Fibroblast of lung (primary cell): ENCODE measurements at regions not wholly inside any gene's neighbourhood (a gene's known extent, or its start where the extent isn't known, plus 50 kb on each side); places are given as distances from the start of the nearest gene placed in this dataset.

Experiments
- DNase-seq, 2 donors: peaks; one replicate each; pipeline versions ENCODE4 v3.0.0 to v3.0.0-alpha.2; 2010; ENCODE audit warnings: low read depth in 2 of 2
- H2AFZ ChIP-seq: 2 replicates; pipeline ENCODE4 v1.5.1; 2012; ENCODE audit warnings: low read length, control low read depth, inconsistent platforms
- H3K27ac ChIP-seq: 2 replicates; pipeline ENCODE4 v1.5.1; 2011; ENCODE audit warnings: low read length, control low read depth; ENCODE audit not compliant: insufficient read depth
- H3K27me3 ChIP-seq: 2 replicates; pipeline ENCODE4 v1.5.1; 2011; ENCODE audit warnings: mild to moderate bottlenecking, low read length; ENCODE audit not compliant: control insufficient read depth, insufficient read depth
- H3K36me3 ChIP-seq: 2 replicates; pipeline ENCODE4 v1.5.1; 2011; ENCODE audit warnings: low read length; ENCODE audit not compliant: control insufficient read depth, insufficient read depth
- H3K4me1 ChIP-seq: 2 replicates; pipeline ENCODE4 v1.5.1; 2011; ENCODE audit warnings: low read length; ENCODE audit not compliant: control insufficient read depth, insufficient read depth; ENCODE audit errors: extremely low read depth
- H3K4me2 ChIP-seq: 2 replicates; pipeline ENCODE4 v1.5.1; 2011; ENCODE audit warnings: low read length, control low read depth; ENCODE audit not compliant: insufficient read depth; ENCODE audit errors: extremely low read depth
- H3K4me3 ChIP-seq, 4 experiments: fragments of 200-600 bp in 1 of 4; sonication (generic) in 1 of 4; replicated peaks in 1 of 4; 2 replicates each; pipeline ENCODE4 v1.5.1; 2011 to 2016; ENCODE audit warnings: low read length in 4 of 4, low read depth in 3 of 4, mild to moderate bottlenecking in 3 of 4, control low read depth in 2 of 4, inconsistent platforms in 1 of 4, mixed read lengths in 1 of 4; ENCODE audit not compliant: insufficient read depth in 1 of 4; ENCODE audit errors: control extremely low read depth in 1 of 4
- H3K79me2 ChIP-seq: 2 replicates; pipeline ENCODE4 v1.5.1; 2012; ENCODE audit warnings: mild to moderate bottlenecking, low read length, inconsistent platforms; ENCODE audit not compliant: control insufficient read depth, insufficient read depth
- H3K9ac ChIP-seq: 2 replicates; pipeline ENCODE4 v1.5.1; 2011; ENCODE audit warnings: mild to moderate bottlenecking, low read length, control low read depth; ENCODE audit not compliant: insufficient read depth
- H3K9me3 ChIP-seq: 2 replicates; pipeline ENCODE4 v1.5.1; 2012; ENCODE audit warnings: low read depth, low read length; ENCODE audit not compliant: control insufficient read depth, insufficient read depth
- H4K20me1 ChIP-seq: 2 replicates; pipeline ENCODE4 v1.5.1; 2011; ENCODE audit warnings: low read length; ENCODE audit not compliant: control insufficient read depth, insufficient read depth; ENCODE audit errors: extremely low read depth
- EZH2 ChIP-seq: IDR thresholded peaks from 2 replicates; pipeline ENCODE4 v1.5.1; 2012; ENCODE audit warnings: low read length, control low read depth, mild to moderate bottlenecking; ENCODE audit errors: missing control alignments
- TF ChIP-seq, protein P1 (sequence below), 2 donors: IDR thresholded peaks in 1 of 2; conservative IDR thresholded peaks in 1 of 2; 1 replicate in 1 of 2; 2 replicates in 1 of 2; pipeline ENCODE4 v1.5.1; 2011 to 2012; ENCODE audit warnings: low read length in 2 of 2, control low read depth in 1 of 2, inconsistent platforms in 1 of 2, low read depth in 1 of 2, mild to moderate bottlenecking in 1 of 2

- H3K79me2 ChIP-seq: no peaks in the 10 kb centered on the region
- H3K4me2 ChIP-seq: no peak overlapping the region
- H3K27ac ChIP-seq: no peak overlapping the region
- no peak overlapping the region for H2AFZ ChIP-seq
- H3K9me3 ChIP-seq: no peaks in the 10 kb centered on the region
- no peak overlapping the region for H3K4me3 ChIP-seq
- no peak overlapping the region for H3K9ac ChIP-seq
- no peaks in the 10 kb centered on the region for H3K4me1 ChIP-seq
- no peaks in the 10 kb centered on the region for H4K20me1 ChIP-seq
- DNase-seq: peak; percentile 27 to 71
- no peaks in the 10 kb centered on the region for H3K36me3 ChIP-seq
- H3K27me3 ChIP-seq: no peaks in the 10 kb centered on the region
- no peak for TF ChIP-seq EZH2
- TF ChIP-seq, protein P1, sequence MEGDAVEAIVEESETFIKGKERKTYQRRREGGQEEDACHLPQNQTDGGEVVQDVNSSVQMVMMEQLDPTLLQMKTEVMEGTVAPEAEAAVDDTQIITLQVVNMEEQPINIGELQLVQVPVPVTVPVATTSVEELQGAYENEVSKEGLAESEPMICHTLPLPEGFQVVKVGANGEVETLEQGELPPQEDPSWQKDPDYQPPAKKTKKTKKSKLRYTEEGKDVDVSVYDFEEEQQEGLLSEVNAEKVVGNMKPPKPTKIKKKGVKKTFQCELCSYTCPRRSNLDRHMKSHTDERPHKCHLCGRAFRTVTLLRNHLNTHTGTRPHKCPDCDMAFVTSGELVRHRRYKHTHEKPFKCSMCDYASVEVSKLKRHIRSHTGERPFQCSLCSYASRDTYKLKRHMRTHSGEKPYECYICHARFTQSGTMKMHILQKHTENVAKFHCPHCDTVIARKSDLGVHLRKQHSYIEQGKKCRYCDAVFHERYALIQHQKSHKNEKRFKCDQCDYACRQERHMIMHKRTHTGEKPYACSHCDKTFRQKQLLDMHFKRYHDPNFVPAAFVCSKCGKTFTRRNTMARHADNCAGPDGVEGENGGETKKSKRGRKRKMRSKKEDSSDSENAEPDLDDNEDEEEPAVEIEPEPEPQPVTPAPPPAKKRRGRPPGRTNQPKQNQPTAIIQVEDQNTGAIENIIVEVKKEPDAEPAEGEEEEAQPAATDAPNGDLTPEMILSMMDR (conservative IDR thresholded peaks at IDR 0.05 in 1 of 2, IDR thresholded peaks at IDR 0.05 in 1 of 2; ENCODE audit: low read depth in 1 of 2, low read length in 2 of 2): no peak
Observed at GRCh38 chr4:175273995-175274753, 356.0 kb downstream of the ADAM29 start.

DNA sequence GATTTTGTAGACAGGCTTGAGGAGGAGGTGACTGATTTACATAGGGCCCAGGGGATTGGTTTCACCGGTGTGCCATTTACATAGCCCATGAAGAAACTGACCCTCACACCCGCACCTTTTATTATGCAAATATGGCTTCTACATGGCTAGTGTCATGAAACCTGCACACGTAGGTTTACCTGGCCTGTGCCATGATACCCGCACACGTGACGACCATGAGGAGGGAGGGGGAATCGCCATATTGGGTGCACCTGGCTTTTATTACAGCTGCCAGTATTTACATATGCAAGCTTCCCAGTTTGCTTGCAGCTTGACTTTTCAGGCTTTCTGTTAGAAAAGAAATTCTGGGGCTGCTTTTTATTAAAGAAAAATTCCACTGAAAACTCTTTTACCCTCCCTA is 359.7 kb downstream of the ADAM29 start:
- Histone ChIP-seq H2AFZ (no peak overlapping the region), H3K9me3 (no peaks in the 10 kb centered on the region), H3K4me3 (no peak overlapping the region), H3K4me1 (no peaks in the 10 kb centered on the region), H3K9ac (no peak overlapping the region), H3K27me3 (no peaks in the 10 kb centered on the region), H3K36me3 (no peaks in the 10 kb centered on the region), H3K79me2 (no peaks in the 10 kb centered on the region), H3K27ac (no peak overlapping the region), H4K20me1 (no peaks in the 10 kb centered on the region), H3K4me2 (no peak overlapping the region)
- TF ChIP-seq, protein P1 (conservative IDR thresholded peaks at IDR 0.05 in 1 of 2, IDR thresholded peaks at IDR 0.05 in 1 of 2; ENCODE audit: low read depth in 1 of 2, low read length in 2 of 2): no peak
- no peak for TF ChIP-seq EZH2
- no peak for DNase-seq

DNA sequence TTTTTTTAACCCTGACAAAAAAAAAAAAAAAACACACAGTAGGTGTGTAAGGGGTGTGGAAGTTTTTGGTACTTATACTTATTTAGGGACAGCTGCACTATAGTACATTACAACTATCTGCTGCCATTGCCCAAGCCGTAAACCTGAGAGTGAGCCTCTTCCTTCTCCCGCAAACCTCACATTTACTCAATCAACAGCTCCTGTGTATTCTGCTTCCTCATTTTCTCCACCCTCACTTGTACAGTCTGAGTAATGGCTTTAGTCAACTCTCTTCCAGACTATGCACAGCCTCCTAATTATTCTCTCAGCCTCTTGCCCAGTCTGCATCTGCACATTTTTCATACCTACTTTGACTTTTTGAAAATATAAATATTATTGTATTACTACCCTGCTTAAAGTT is 362.0 kb downstream of the ADAM29 start:
- H3K9ac ChIP-seq: no peak overlapping the region
- no peaks in the 10 kb centered on the region for H3K79me2 ChIP-seq
- TF ChIP-seq, protein P1 (conservative IDR thresholded peaks at IDR 0.05 in 1 of 2, IDR thresholded peaks at IDR 0.05 in 1 of 2; ENCODE audit: low read depth in 1 of 2, low read length in 2 of 2): no peak
- no peak for TF ChIP-seq EZH2
- H2AFZ ChIP-seq: no peak overlapping the region
- H3K4me3 ChIP-seq: no peak overlapping the region
- no peaks in the 10 kb centered on the region for H3K36me3 ChIP-seq
- H3K4me2 ChIP-seq: no peak overlapping the region
- no peak for DNase-seq
- no peaks in the 10 kb centered on the region for H3K9me3 ChIP-seq
- no peak overlapping the region for H3K27ac ChIP-seq
- H4K20me1 ChIP-seq: no peaks in the 10 kb centered on the region
- no peaks in the 10 kb centered on the region for H3K4me1 ChIP-seq
- no peaks in the 10 kb centered on the region for H3K27me3 ChIP-seq
